Endothelial cell of umbilical vein (primary cell): ENCODE measurements at regions not wholly inside any gene's neighbourhood (a gene's known extent, or its start where the extent isn't known, plus 50 kb on each side); places are given as distances from the start of the nearest gene placed in this dataset.

Experiments
- BruUV-seq: library from RNA; stranded (reverse); fragments of 400-500 nt; replicated peaks from 2 replicates; lab custom pipeline; 2021; lab: Mats Ljungman, UMichigan
- CTCF ChIA-PET: fragments of 300-600, 350-600 bp; sonication (Branson Sonifier 250); formaldehyde crosslinking; loops from one replicate; lab custom pipeline; 2021; ENCODE audit warnings: antibody characterized with exemption, inconsistent platforms; lab: Charles Lee
- POLR2A ChIA-PET: fragments of 300-600, 350-600 bp; sonication (Branson Sonifier 250); formaldehyde crosslinking; loops from one replicate; lab custom pipeline; 2021; ENCODE audit warnings: antibody characterized with exemption, inconsistent platforms; lab: Charles Lee
- DNase-seq: peaks from one replicate; pipeline ENCODE4 v3.0.0-alpha.2; 2011; ENCODE audit warnings: low read depth, low spot score
- FAIRE-seq: peaks from 2 replicates; lab custom pipeline; 2011; peaks lifted over from hg19 to GRCh38; lab: Jason Lieb, UNC
- H2AFZ ChIP-seq: 2 replicates; pipeline ENCODE4 v1.6.0; 2012; ENCODE audit warnings: low read depth, low read length, control low read depth, inconsistent platforms
- H3K27ac ChIP-seq: 2 replicates; pipeline ENCODE4 v1.5.1; 2011; ENCODE audit warnings: low read depth, mild to moderate bottlenecking, control low read depth, low read length, moderate library complexity; ENCODE audit not compliant: insufficient read depth
- H3K27me3 ChIP-seq, 2 experiments: 2 replicates each; pipeline versions ENCODE4 v1.6.0 to v1.6.1; 2011; ENCODE audit warnings: low read length in 2 of 2, mixed read lengths in 1 of 2; ENCODE audit not compliant: control insufficient read depth in 2 of 2, insufficient read depth in 2 of 2
- H3K36me3 ChIP-seq, 2 experiments: 2 replicates in 1 of 2; 3 replicates in 1 of 2; pipeline ENCODE4 v1.5.1; 2011; ENCODE audit warnings: low read length in 2 of 2, mild to moderate bottlenecking in 1 of 2, moderate library complexity in 1 of 2; ENCODE audit not compliant: control insufficient read depth in 2 of 2, insufficient read depth in 2 of 2; ENCODE audit errors: extremely low read depth in 1 of 2
- H3K4me1 ChIP-seq: 3 replicates; pipeline ENCODE4 v1.5.1; 2011; ENCODE audit warnings: mild to moderate bottlenecking, low read length; ENCODE audit not compliant: control insufficient read depth, insufficient read depth; ENCODE audit errors: extremely low read depth
- H3K4me2 ChIP-seq: 2 replicates; pipeline ENCODE4 v1.6.1; 2011; ENCODE audit warnings: low read length, control low read depth, mixed read lengths; ENCODE audit not compliant: insufficient read depth
- H3K4me3 ChIP-seq, 3 experiments: fragments of 200-600 bp in 1 of 3; sonication (generic), shearing (Covaris generic) in 1 of 3; replicated peaks in 1 of 3; 2 replicates each; pipeline ENCODE4 v1.5.1; 2011 to 2016; ENCODE audit warnings: control low read depth in 3 of 3, low read length in 3 of 3, mild to moderate bottlenecking in 2 of 3, inconsistent platforms in 1 of 3, low read depth in 1 of 3, moderate library complexity in 1 of 3; ENCODE audit not compliant: insufficient read depth in 1 of 3
- H3K79me2 ChIP-seq: 2 replicates; pipeline ENCODE4 v1.6.0; 2012; ENCODE audit warnings: low read length, inconsistent platforms; ENCODE audit not compliant: control insufficient read depth, insufficient read depth
- H3K9ac ChIP-seq: replicated peaks from 2 replicates; pipeline ENCODE3; 2011; ENCODE audit warnings: low read length, control low read depth; ENCODE audit not compliant: insufficient read depth; ENCODE audit errors: extremely low read depth
- H3K9me1 ChIP-seq: replicated peaks from 3 replicates; pipeline ENCODE4 v1.6.0; 2011; ENCODE audit warnings: mild to moderate bottlenecking, low read length; ENCODE audit not compliant: control insufficient read depth, insufficient read depth; ENCODE audit errors: extremely low read depth
- H3K9me3 ChIP-seq: replicated peaks from 2 replicates; pipeline ENCODE4 v1.5.1; 2012; ENCODE audit warnings: low read length, inconsistent platforms; ENCODE audit not compliant: control insufficient read depth, insufficient read depth
- H4K20me1 ChIP-seq: replicated peaks from 2 replicates; pipeline ENCODE3; 2011; ENCODE audit warnings: mild to moderate bottlenecking, low read length; ENCODE audit not compliant: control insufficient read depth, insufficient read depth; ENCODE audit errors: extremely low read depth
- EZH2 ChIP-seq: IDR thresholded peaks from 2 replicates; pipeline ENCODE4 v1.6.1; 2012; ENCODE audit warnings: borderline replicate concordance, low read depth, mild to moderate bottlenecking, moderate library complexity, low read length, inconsistent platforms; ENCODE audit not compliant: severe bottlenecking
- FOS ChIP-seq: IDR thresholded peaks from 2 replicates; pipeline ENCODE4 v1.6.1; 2011; ENCODE audit warnings: mild to moderate bottlenecking, low read length, moderate library complexity, borderline replicate concordance; ENCODE audit not compliant: insufficient read depth
- GATA2 ChIP-seq: IDR thresholded peaks from 2 replicates; pipeline ENCODE4 v1.7.0; 2011; ENCODE audit warnings: low read depth, mild to moderate bottlenecking, moderate library complexity, mixed read lengths, low read length; ENCODE audit not compliant: insufficient read length, insufficient read depth
- JUN ChIP-seq: IDR thresholded peaks from 2 replicates; pipeline ENCODE4 v1.6.1; 2011; ENCODE audit warnings: borderline replicate concordance, low read depth; ENCODE audit not compliant: insufficient read length, insufficient read depth
- MAX ChIP-seq: IDR thresholded peaks from 2 replicates; pipeline ENCODE4 v1.6.1; 2011; ENCODE audit not compliant: insufficient read depth, insufficient read length
- MYC ChIP-seq: IDR thresholded peaks from one replicate; pipeline ENCODE4 v1.6.1; 2011; ENCODE audit warnings: mild to moderate bottlenecking, low read depth, low read length
- POLR2A ChIP-seq: IDR thresholded peaks from 2 replicates; pipeline ENCODE4 v1.6.1; 2012; ENCODE audit warnings: low read depth, mild to moderate bottlenecking, control low read depth, low read length
- POLR2AphosphoS5 ChIP-seq: IDR thresholded peaks from 2 replicates; pipeline ENCODE4 v1.6.1; 2012; ENCODE audit warnings: low read depth, mild to moderate bottlenecking, control low read depth, low read length, moderate library complexity; ENCODE audit not compliant: insufficient read depth
- dilution Hi-C: fragments of 300-500 bp; cut with MboI; formaldehyde crosslinking; loops from one replicate; pipeline ENCODE4 v1.15.0; 2019; ENCODE audit warnings: low sequenced_read_pairs; ENCODE audit not compliant: extremely low pct_ligation_motif_present
- intact Hi-C: fragments of 100-400 bp; cut with micrococcal nuclease; formaldehyde crosslinking; loops from one replicate; pipeline ENCODE4 v1.10.0; 2022
- TF ChIP-seq, protein P1 (sequence below), 2 donors: IDR thresholded peaks; 1 replicate in 1 of 2; 2 replicates in 1 of 2; pipeline ENCODE4 v1.5.1; 2011; ENCODE audit warnings: low read length in 2 of 2, mild to moderate bottlenecking in 2 of 2, moderate library complexity in 2 of 2, control low read depth in 1 of 2, inconsistent platforms in 1 of 2, low read depth in 1 of 2; ENCODE audit not compliant: insufficient read depth in 1 of 2; ENCODE audit errors: extremely low read depth in 1 of 2

DNA sequence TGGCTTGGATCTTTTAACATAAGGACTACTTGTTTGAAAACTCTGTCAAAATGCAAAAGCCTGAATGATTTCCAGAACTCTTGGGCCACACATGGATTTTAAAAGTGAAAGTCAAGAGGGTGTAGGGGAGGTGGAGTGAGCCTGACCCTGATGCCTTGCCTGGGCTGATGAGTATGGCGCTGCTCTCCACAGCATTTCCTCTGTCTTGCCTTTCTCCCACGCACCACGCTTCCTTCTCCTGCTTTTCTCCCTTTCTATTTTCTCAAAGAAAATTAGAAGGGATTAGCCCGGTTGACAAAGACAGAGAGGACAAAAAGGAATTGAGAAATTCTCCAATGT, 207.0 kb upstream of the CCDC68 start:
- Histone ChIP-seq H3K9me1 (no peaks in the 10 kb centered on the region), H3K27me3 (peaks cover 23 to 24% of the 10 kb centered on the region in 2 experiments), H3K9ac (no peak overlapping the region), H3K36me3 (no peaks in the 10 kb centered on the region), H3K4me2 (no peak overlapping the region), H3K9me3 (no peaks in the 10 kb centered on the region), H3K4me1 (no peaks in the 10 kb centered on the region), H3K4me3 (no peak overlapping the region), H3K79me2 (no peaks in the 10 kb centered on the region), H2AFZ (no peak overlapping the region), H3K27ac (no peak overlapping the region), H4K20me1 (no peaks in the 10 kb centered on the region)
- ChIA-PET POLR2A (no interaction called here), CTCF (no interaction called here)
- intact Hi-C loops = no loop called here
- TF ChIP-seq EZH2 (no peak), POLR2AphosphoS5 (no peak), MAX (no peak), POLR2A (no peak), MYC (no peak), JUN (no peak), GATA2 (no peak), FOS (no peak)
- TF ChIP-seq, protein P1, sequence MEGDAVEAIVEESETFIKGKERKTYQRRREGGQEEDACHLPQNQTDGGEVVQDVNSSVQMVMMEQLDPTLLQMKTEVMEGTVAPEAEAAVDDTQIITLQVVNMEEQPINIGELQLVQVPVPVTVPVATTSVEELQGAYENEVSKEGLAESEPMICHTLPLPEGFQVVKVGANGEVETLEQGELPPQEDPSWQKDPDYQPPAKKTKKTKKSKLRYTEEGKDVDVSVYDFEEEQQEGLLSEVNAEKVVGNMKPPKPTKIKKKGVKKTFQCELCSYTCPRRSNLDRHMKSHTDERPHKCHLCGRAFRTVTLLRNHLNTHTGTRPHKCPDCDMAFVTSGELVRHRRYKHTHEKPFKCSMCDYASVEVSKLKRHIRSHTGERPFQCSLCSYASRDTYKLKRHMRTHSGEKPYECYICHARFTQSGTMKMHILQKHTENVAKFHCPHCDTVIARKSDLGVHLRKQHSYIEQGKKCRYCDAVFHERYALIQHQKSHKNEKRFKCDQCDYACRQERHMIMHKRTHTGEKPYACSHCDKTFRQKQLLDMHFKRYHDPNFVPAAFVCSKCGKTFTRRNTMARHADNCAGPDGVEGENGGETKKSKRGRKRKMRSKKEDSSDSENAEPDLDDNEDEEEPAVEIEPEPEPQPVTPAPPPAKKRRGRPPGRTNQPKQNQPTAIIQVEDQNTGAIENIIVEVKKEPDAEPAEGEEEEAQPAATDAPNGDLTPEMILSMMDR (IDR thresholded peaks at IDR 0.05; ENCODE audit: extremely low read depth in 1 of 2, insufficient read depth in 1 of 2, low read depth in 1 of 2, low read length in 2 of 2) = no peak
- no peak for FAIRE-seq
- DNase-seq = no peak
- no TSS peak for BruUV-seq
- dilution Hi-C loops = no loop called here
